SU-DHL-6 (cell line): ENCODE measurements at regions not wholly inside any gene's neighbourhood (a gene's known extent, or its start where the extent isn't known, plus 50 kb on each side); places are given as distances from the start of the nearest gene placed in this dataset.

Source experiments
- EZH2phosphoT487 ChIP-seq: fragments of 200-600 bp; sonication (generic), shearing (Covaris generic); conservative IDR thresholded peaks from 2 replicates; pipeline ENCODE4 v1.6.1; 2018; ENCODE audit warnings: mild to moderate bottlenecking, antibody characterized with exemption, low read length, moderate library complexity, mixed read lengths
- TF ChIP-seq, protein P1 (sequence below): fragments of 200-600 bp; sonication (generic); IDR thresholded peaks from one replicate; pipeline ENCODE4 v1.5.1; 2017; ENCODE audit warnings: antibody characterized with exemption, mild to moderate bottlenecking, low read length, moderate library complexity; ENCODE audit not compliant: insufficient read depth, poor library complexity, severe bottlenecking

GRCh38 chrX:30975467-30975866, 86.4 kb upstream of the TAB3 start:
- TF ChIP-seq, protein P1, sequence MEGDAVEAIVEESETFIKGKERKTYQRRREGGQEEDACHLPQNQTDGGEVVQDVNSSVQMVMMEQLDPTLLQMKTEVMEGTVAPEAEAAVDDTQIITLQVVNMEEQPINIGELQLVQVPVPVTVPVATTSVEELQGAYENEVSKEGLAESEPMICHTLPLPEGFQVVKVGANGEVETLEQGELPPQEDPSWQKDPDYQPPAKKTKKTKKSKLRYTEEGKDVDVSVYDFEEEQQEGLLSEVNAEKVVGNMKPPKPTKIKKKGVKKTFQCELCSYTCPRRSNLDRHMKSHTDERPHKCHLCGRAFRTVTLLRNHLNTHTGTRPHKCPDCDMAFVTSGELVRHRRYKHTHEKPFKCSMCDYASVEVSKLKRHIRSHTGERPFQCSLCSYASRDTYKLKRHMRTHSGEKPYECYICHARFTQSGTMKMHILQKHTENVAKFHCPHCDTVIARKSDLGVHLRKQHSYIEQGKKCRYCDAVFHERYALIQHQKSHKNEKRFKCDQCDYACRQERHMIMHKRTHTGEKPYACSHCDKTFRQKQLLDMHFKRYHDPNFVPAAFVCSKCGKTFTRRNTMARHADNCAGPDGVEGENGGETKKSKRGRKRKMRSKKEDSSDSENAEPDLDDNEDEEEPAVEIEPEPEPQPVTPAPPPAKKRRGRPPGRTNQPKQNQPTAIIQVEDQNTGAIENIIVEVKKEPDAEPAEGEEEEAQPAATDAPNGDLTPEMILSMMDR, result no peak
- TF ChIP-seq EZH2phosphoT487, result no peak
